ENCODE measurements at regions not wholly inside any gene's neighbourhood (a gene's known extent, or its start where the extent isn't known, plus 50 kb on each side); places are given as distances from the start of the nearest gene placed in this dataset.
"Not testable (repeated sequence)": the region's sequence is repeated elsewhere in the genome, so short reads cannot be mapped to it uniquely, and the experiment has no call there.

DNA sequence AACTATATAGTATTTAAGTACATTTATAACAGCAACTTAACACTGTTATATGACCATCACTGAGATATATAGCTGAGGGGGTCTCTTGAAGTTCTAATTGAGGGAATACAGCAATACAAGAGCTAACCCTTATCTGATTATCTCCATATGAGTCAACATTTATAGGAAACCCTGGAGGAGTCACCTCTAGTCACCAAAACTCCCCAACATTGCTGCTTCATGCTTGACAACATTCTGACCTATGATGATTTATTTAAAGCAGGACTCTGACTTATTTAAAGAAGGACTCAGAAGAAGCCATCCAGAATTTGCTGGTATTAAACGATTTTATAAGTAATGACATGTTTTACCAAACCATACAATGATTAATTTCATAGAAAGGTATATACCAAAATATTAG, 182.6 kb upstream of the NOX3 start:
- 65 to 87% (median 82%) methylated on average over 1 of the region's 1 CpG for WGBS, 3 donors

DNA sequence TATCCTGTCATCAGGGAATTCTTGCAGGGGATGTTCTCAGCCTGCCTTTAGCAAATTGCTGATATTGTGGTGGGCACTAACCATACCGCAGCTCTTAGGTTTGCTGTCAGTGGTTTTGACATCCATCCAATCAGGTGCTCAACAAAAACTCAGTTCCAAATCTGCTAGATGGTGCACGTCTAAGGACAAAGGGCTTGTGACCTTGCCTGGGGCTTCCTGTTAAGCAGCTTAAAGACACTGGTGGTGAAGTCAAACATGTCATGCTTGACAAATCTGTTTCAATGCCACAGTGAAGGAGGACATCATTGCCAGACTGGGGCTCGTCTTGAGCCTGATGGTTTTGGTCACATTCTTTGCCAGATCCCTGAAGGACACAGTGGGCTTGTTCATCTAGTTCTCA, 179.8 kb upstream of the NOX3 start:
- no peak for FAIRE-seq
- no peak for DNase-seq
- H3K9me3 ChIP-seq (ENCODE audit: control insufficient read depth in 2 of 2, insufficient read depth in 1 of 2, low read depth in 1 of 2, low read length in 1 of 2) = peaks cover 0 to 5% of the 10 kb centered on the region in 2 donors
- H3K27ac ChIP-seq (ENCODE audit: low read depth in 1 of 3, low read length in 2 of 3) = no peak overlapping the region
- no peaks in the 10 kb centered on the region for H3K4me1 ChIP-seq (ENCODE audit: control insufficient read depth in 3 of 3, insufficient read depth in 2 of 3, low read depth in 1 of 3, low read length in 2 of 3)
- H3K27me3 ChIP-seq (ENCODE audit: control insufficient read depth in 3 of 3, insufficient read depth in 3 of 3, low read length in 3 of 3) = no peaks in the 10 kb centered on the region
- H3K4me3 ChIP-seq (ENCODE audit: low read depth in 1 of 3, low read length in 3 of 3) = no peak overlapping the region
- H3K36me3 ChIP-seq (ENCODE audit: control insufficient read depth in 3 of 3, insufficient read depth in 2 of 3, low read depth in 1 of 3, low read length in 3 of 3) = no peaks in the 10 kb centered on the region
- WGBS, 3 donors = 79 to 86% (median 83%) methylated on average over 3 of the region's 3 CpGs

More for the DNA sequence above, 182.6 kb upstream of the NOX3 start:
- FAIRE-seq (no peak), DNase-seq (no peak)
- Histone ChIP-seq H3K27ac (ENCODE audit: low read depth in 1 of 3, low read length in 2 of 3) (no peak overlapping the region), H3K4me3 (ENCODE audit: low read depth in 1 of 3, low read length in 3 of 3) (no peak overlapping the region), H3K36me3 (ENCODE audit: control insufficient read depth in 3 of 3, insufficient read depth in 2 of 3, low read depth in 1 of 3, low read length in 3 of 3) (no peaks in the 10 kb centered on the region), H3K9me3 (ENCODE audit: control insufficient read depth in 2 of 2, insufficient read depth in 1 of 2, low read depth in 1 of 2, low read length in 1 of 2) (peaks cover 0 to 16% of the 10 kb centered on the region in 2 donors), H3K4me1 (ENCODE audit: control insufficient read depth in 3 of 3, insufficient read depth in 2 of 3, low read depth in 1 of 3, low read length in 2 of 3) (no peaks in the 10 kb centered on the region), H3K27me3 (ENCODE audit: control insufficient read depth in 3 of 3, insufficient read depth in 3 of 3, low read length in 3 of 3) (no peaks in the 10 kb centered on the region)

GRCh38 chr6:155630085-155630484, 174.4 kb upstream of the NOX3 start:
- H3K9me3 ChIP-seq (ENCODE audit: control insufficient read depth in 2 of 2, insufficient read depth in 1 of 2, low read depth in 1 of 2, low read length in 1 of 2) = no peaks in the 10 kb centered on the region
- H3K4me3 ChIP-seq (ENCODE audit: low read depth in 1 of 3, low read length in 3 of 3) = no peak overlapping the region
- DNase-seq = no peak
- FAIRE-seq = no peak
- no peaks in the 10 kb centered on the region for H3K27me3 ChIP-seq (ENCODE audit: control insufficient read depth in 3 of 3, insufficient read depth in 3 of 3, low read length in 3 of 3)
- H3K27ac ChIP-seq (ENCODE audit: low read depth in 1 of 3, low read length in 2 of 3) = no peak overlapping the region
- H3K4me1 ChIP-seq (ENCODE audit: control insufficient read depth in 3 of 3, insufficient read depth in 2 of 3, low read depth in 1 of 3, low read length in 2 of 3) = no peaks in the 10 kb centered on the region
- WGBS, 3 donors = 73 to 85% (median 83%) methylated on average over 2 of the region's 2 CpGs
- H3K36me3 ChIP-seq (ENCODE audit: control insufficient read depth in 3 of 3, insufficient read depth in 2 of 3, low read depth in 1 of 3, low read length in 3 of 3) = no peaks in the 10 kb centered on the region

GRCh38 chr6:155629652-155630051, 174.0 kb upstream of the NOX3 start:
- Histone ChIP-seq H3K4me1 (ENCODE audit: control insufficient read depth in 3 of 3, insufficient read depth in 2 of 3, low read depth in 1 of 3, low read length in 2 of 3) (no peaks in the 10 kb centered on the region), H3K36me3 (ENCODE audit: control insufficient read depth in 3 of 3, insufficient read depth in 2 of 3, low read depth in 1 of 3, low read length in 3 of 3) (no peaks in the 10 kb centered on the region), H3K27ac (ENCODE audit: low read depth in 1 of 3, low read length in 2 of 3) (no peak overlapping the region), H3K27me3 (ENCODE audit: control insufficient read depth in 3 of 3, insufficient read depth in 3 of 3, low read length in 3 of 3) (no peaks in the 10 kb centered on the region), H3K4me3 (ENCODE audit: low read depth in 1 of 3, low read length in 3 of 3) (no peak overlapping the region), H3K9me3 (ENCODE audit: control insufficient read depth in 2 of 2, insufficient read depth in 1 of 2, low read depth in 1 of 2, low read length in 1 of 2) (no peaks in the 10 kb centered on the region)
- no peak for DNase-seq
- no peak for FAIRE-seq
- WGBS, 3 donors = 64 to 77% (median 68%) methylated on average over 6 of the region's 6 CpGs

DNA sequence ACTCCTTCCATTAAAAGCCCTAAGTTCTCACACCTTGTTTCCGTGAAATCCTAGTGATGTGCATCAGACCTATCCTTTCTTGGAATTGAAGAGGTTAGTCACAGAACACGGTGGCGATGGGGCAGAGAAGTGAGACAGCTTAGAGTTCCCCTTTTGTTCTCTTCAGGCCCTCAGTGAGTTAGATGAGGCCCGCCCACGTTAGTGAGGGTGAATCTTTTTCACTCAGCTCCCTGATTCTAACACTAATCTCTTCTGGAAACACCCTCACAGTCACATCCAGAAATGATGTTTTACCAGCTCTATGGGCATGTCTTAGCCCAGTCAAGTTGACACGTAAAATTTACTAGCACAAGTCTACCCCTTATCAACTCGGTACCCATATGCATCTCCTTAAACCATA, 172.7 kb upstream of the NOX3 start:
- H3K27ac ChIP-seq (ENCODE audit: low read depth in 1 of 3, low read length in 2 of 3) = no peak overlapping the region
- no peaks in the 10 kb centered on the region for H3K9me3 ChIP-seq (ENCODE audit: control insufficient read depth in 2 of 2, insufficient read depth in 1 of 2, low read depth in 1 of 2, low read length in 1 of 2)
- FAIRE-seq = no peak
- H3K27me3 ChIP-seq (ENCODE audit: control insufficient read depth in 3 of 3, insufficient read depth in 3 of 3, low read length in 3 of 3) = no peaks in the 10 kb centered on the region
- no peak overlapping the region for H3K4me3 ChIP-seq (ENCODE audit: low read depth in 1 of 3, low read length in 3 of 3)
- H3K4me1 ChIP-seq (ENCODE audit: control insufficient read depth in 3 of 3, insufficient read depth in 2 of 3, low read depth in 1 of 3, low read length in 2 of 3) = no peaks in the 10 kb centered on the region
- WGBS, 3 donors = 71 to 89% (median 81%) methylated on average over 7 of the region's 7 CpGs
- DNase-seq = no peak
- H3K36me3 ChIP-seq (ENCODE audit: control insufficient read depth in 3 of 3, insufficient read depth in 2 of 3, low read depth in 1 of 3, low read length in 3 of 3) = no peaks in the 10 kb centered on the region

DNA sequence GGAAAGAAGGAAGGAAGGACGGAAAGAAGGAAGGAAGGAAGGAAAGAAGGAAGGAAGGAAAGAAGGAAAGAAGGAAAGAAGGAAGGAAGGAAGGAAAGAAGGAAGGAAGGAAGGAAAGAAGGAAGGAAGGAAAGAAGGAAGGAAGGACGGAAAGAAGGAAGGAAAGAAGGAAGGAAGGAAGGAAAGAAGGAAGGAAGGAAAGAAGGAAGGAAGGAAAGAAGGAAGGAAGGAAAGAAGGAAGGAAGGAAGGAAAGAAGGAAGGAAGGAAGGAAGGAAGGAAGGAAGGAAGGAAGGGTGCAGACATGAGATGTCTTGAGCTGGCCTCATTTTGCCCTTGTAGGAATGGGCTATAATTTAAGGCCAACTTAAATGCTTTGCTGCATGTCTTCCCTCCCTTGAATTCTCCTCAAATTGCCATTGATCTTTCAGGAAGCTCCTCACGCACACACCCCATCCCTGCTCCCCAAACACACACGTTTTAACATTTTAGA, 172.1 kb upstream of the NOX3 start:
- DNase-seq; FAIRE-seq; H3K36me3 ChIP-seq (ENCODE audit: control insufficient read depth in 3 of 3, insufficient read depth in 2 of 3, low read depth in 1 of 3, low read length in 3 of 3); H3K4me3 ChIP-seq (ENCODE audit: low read depth in 1 of 3, low read length in 3 of 3); H3K4me1 ChIP-seq (ENCODE audit: control insufficient read depth in 3 of 3, insufficient read depth in 2 of 3, low read depth in 1 of 3, low read length in 2 of 3); H3K27ac ChIP-seq (ENCODE audit: low read depth in 1 of 3, low read length in 2 of 3); H3K9me3 ChIP-seq (ENCODE audit: control insufficient read depth in 2 of 2, insufficient read depth in 1 of 2, low read depth in 1 of 2, low read length in 1 of 2); H3K27me3 ChIP-seq (ENCODE audit: control insufficient read depth in 3 of 3, insufficient read depth in 3 of 3, low read length in 3 of 3): not testable (repeated sequence)
- WGBS, 3 donors = 74 to 87% (median 78%) methylated on average over 4 of the region's 4 CpGs

DNA sequence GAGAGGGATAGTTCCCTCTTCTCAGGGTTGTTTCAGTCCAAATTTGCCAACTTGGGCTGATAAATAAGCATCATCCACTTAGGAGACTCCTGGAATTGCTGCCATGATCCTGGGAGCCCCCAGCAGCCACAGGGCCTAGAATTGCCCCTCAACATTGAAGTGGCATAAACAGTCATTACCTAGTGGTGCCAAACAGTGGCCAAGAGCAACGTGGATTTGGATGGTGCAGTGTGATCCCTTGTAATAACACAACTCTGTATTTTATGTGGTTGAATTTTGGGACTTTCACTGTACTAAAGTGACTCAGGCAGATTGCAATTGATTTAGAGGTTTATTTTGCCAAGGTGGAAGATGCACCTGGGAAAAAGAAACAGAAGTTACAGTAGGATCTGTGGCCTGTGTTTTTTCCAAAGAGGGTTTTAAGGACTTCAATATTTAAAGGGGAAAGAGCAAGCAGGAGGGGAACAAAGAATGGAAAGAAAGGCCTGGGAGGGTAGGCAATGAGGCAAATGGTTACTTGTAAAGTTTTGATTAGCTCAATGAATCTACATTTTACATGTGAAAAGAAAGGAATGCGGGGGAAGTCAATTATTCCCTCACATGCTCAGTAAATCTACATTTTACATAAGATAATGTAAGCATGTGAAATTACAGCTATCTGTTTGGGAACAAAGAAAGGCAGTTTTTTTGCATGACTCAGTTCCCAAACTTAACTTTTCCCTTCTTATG, 168.0 kb upstream of the NOX3 start:
- 68 to 73% (median 71%) methylated on average over 2 of the region's 2 CpGs for WGBS, 3 donors
- DNase-seq (no peak), FAIRE-seq (no peak)
- no peaks in the 10 kb centered on the region for H3K36me3 ChIP-seq (ENCODE audit: control insufficient read depth in 3 of 3, insufficient read depth in 2 of 3, low read depth in 1 of 3, low read length in 3 of 3)
- no peak overlapping the region for H3K27ac ChIP-seq (ENCODE audit: low read depth in 1 of 3, low read length in 2 of 3)
- no peak overlapping the region for H3K4me3 ChIP-seq (ENCODE audit: low read depth in 1 of 3, low read length in 3 of 3)
- no peaks in the 10 kb centered on the region for H3K27me3 ChIP-seq (ENCODE audit: control insufficient read depth in 3 of 3, insufficient read depth in 3 of 3, low read length in 3 of 3)
- no peaks in the 10 kb centered on the region for H3K9me3 ChIP-seq (ENCODE audit: control insufficient read depth in 2 of 2, insufficient read depth in 1 of 2, low read depth in 1 of 2, low read length in 1 of 2)
- no peaks in the 10 kb centered on the region for H3K4me1 ChIP-seq (ENCODE audit: control insufficient read depth in 3 of 3, insufficient read depth in 2 of 3, low read depth in 1 of 3, low read length in 2 of 3)

DNA sequence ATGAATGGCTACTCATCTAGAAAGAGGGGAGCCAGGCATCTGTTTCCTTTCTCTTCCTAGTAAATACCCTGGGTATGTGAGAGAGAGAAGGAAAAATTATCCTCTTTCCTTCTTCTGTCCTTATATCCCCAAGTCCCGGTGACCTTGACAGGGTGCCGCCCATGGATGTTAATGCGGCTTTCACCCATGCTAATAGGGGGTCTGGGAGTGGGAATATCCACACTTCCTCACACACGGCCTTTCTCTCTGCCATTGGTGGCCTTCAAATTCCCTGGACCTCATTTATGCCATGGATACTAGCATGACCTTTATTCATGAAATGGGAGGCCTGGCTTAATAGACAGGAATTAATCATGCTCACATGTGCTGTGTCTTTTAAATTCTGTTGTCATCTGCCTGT, 159.0 kb upstream of the NOX3 start:
- Histone ChIP-seq H3K4me3 (ENCODE audit: low read depth in 1 of 3, low read length in 3 of 3) (no peak overlapping the region), H3K27me3 (ENCODE audit: control insufficient read depth in 3 of 3, insufficient read depth in 3 of 3, low read length in 3 of 3) (no peaks in the 10 kb centered on the region), H3K4me1 (ENCODE audit: control insufficient read depth in 3 of 3, insufficient read depth in 2 of 3, low read depth in 1 of 3, low read length in 2 of 3) (no peaks in the 10 kb centered on the region), H3K27ac (ENCODE audit: low read depth in 1 of 3, low read length in 2 of 3) (no peak overlapping the region), H3K36me3 (ENCODE audit: control insufficient read depth in 3 of 3, insufficient read depth in 2 of 3, low read depth in 1 of 3, low read length in 3 of 3) (no peaks in the 10 kb centered on the region), H3K9me3 (ENCODE audit: control insufficient read depth in 2 of 2, insufficient read depth in 1 of 2, low read depth in 1 of 2, low read length in 1 of 2) (peaks cover 0 to 40% of the 10 kb centered on the region in 2 donors)
- FAIRE-seq (no peak), DNase-seq (no peak)
- WGBS, 3 donors = 70 to 88% (median 79%) methylated on average over 4 of the region's 4 CpGs

GRCh38 chr6:155611742-155612141, 156.1 kb upstream of the NOX3 start:
- DNase-seq = no peak
- Histone ChIP-seq H3K9me3 (ENCODE audit: control insufficient read depth in 2 of 2, insufficient read depth in 1 of 2, low read depth in 1 of 2, low read length in 1 of 2) (peaks cover 0 to 46% of the 10 kb centered on the region in 2 donors), H3K27ac (ENCODE audit: low read depth in 1 of 3, low read length in 2 of 3) (no peak overlapping the region), H3K36me3 (ENCODE audit: control insufficient read depth in 3 of 3, insufficient read depth in 2 of 3, low read depth in 1 of 3, low read length in 3 of 3) (no peaks in the 10 kb centered on the region), H3K4me1 (ENCODE audit: control insufficient read depth in 3 of 3, insufficient read depth in 2 of 3, low read depth in 1 of 3, low read length in 2 of 3) (no peaks in the 10 kb centered on the region), H3K27me3 (ENCODE audit: control insufficient read depth in 3 of 3, insufficient read depth in 3 of 3, low read length in 3 of 3) (no peaks in the 10 kb centered on the region), H3K4me3 (ENCODE audit: low read depth in 1 of 3, low read length in 3 of 3) (no peak overlapping the region)
- 67 to 87% (median 86%) methylated on average over 1 of the region's 1 CpG for WGBS, 3 donors
- no peak for FAIRE-seq
